HG03469 (cell line): ENCODE measurements at regions not wholly inside any gene's neighbourhood (a gene's known extent, or its start where the extent isn't known, plus 50 kb on each side); places are given as distances from the start of the nearest gene placed in this dataset.
"Not testable (repeated sequence)": the region's sequence is repeated elsewhere in the genome, so short reads cannot be mapped to it uniquely, and the experiment has no call there.

Experiments
- ATAC-seq: cut with Tn5 transposase; IDR thresholded peaks from one replicate; pipeline ENCODE4 v1.9.1; 2021; ENCODE audit warnings: mild to moderate bottlenecking, moderate library complexity, moderate number of reproducible peaks; ENCODE audit not compliant: unreplicated experiment

GRCh38 chr10:30560326-30560725 is 69.2 kb downstream of the LYZL2 start:
- ATAC-seq = no peak

GRCh38 chr10:30559180-30559579 is 70.4 kb downstream of the LYZL2 start:
- no peak for ATAC-seq

- ATAC-seq = no peak
These were observed 71.1 kb downstream of the LYZL2 start for GRCh38 chr10:30558411-30558810.

- no peak for ATAC-seq
These were observed 71.7 kb downstream of the LYZL2 start for GRCh38 chr10:30557884-30558283.

- no peak for ATAC-seq
These were observed 73.4 kb downstream of the LYZL2 start for GRCh38 chr10:30556189-30556588.

GRCh38 chr10:30555465-30555864 is 74.1 kb downstream of the LYZL2 start:
- ATAC-seq = no peak

- ATAC-seq = no peak
These were observed 75.1 kb downstream of the LYZL2 start for GRCh38 chr10:30554440-30554825.

- no peak for ATAC-seq
These were observed 75.7 kb downstream of the LYZL2 start for GRCh38 chr10:30553626-30554439.

GRCh38 chr10:30553018-30553625 is 76.4 kb downstream of the LYZL2 start:
- no peak for ATAC-seq

- no peak for ATAC-seq
These were observed 78.4 kb downstream of the LYZL2 start for GRCh38 chr10:30550967-30551815.

GRCh38 chr10:30549134-30549687 is 80.3 kb downstream of the LYZL2 start:
- not testable (repeated sequence) for ATAC-seq

GRCh38 chr10:30546511-30546910 is 83.0 kb downstream of the LYZL2 start:
- ATAC-seq = no peak

GRCh38 chr10:30542895-30543288 is 86.7 kb downstream of the LYZL2 start:
- no peak for ATAC-seq

GRCh38 chr10:30542001-30542894 is 87.3 kb downstream of the LYZL2 start:
- ATAC-seq = no peak

- no peak for ATAC-seq
These were observed 89.3 kb downstream of the LYZL2 start for GRCh38 chr10:30540276-30540675.

- no peak for ATAC-seq
These were observed 91.5 kb downstream of the LYZL2 start for GRCh38 chr10:30538086-30538485.

- no peak for ATAC-seq
These were observed 92.0 kb downstream of the LYZL2 start for GRCh38 chr10:30537586-30537985.

- not testable (repeated sequence) for ATAC-seq
These were observed 92.4 kb downstream of the LYZL2 start for GRCh38 chr10:30537158-30537557.

- ATAC-seq = no peak
These were observed 93.0 kb downstream of the LYZL2 start for GRCh38 chr10:30536578-30536977.

- ATAC-seq = no peak
These were observed 93.9 kb downstream of the LYZL2 start for GRCh38 chr10:30535677-30536076.
